ENCODE measurements at regions not wholly inside any gene's neighbourhood (a gene's known extent, or its start where the extent isn't known, plus 50 kb on each side); places are given as distances from the start of the nearest gene placed in this dataset.

DNA sequence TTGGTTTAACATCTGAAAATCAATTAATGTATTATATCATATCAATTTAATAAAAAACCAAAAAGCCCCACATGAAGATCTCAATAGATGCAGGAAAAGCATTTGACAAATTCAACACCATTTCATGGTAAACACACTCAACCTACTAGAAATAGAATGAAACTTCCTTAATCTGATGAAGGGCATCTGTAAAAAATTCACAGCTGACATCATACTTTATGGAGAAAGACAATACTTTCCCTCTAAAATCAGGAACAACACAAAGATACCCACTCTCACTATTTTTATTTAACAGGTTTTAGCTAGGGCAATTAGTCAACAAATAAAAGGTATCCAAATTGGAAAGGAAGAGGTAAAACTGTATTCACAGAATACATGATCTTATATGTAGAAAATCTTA, 303.0 kb upstream of the ZEB2 start:
- Histone ChIP-seq H3K4me3 (no peak overlapping the region), H3K4me1 (peaks cover 0 to 17% of the 10 kb centered on the region in 2 donors), H3K9me3 (no peaks in the 10 kb centered on the region), H3K27me3 (no peaks in the 10 kb centered on the region), H3K36me3 (no peaks in the 10 kb centered on the region), H3K27ac (no peak overlapping the region)
- TF ChIP-seq, protein P1, sequence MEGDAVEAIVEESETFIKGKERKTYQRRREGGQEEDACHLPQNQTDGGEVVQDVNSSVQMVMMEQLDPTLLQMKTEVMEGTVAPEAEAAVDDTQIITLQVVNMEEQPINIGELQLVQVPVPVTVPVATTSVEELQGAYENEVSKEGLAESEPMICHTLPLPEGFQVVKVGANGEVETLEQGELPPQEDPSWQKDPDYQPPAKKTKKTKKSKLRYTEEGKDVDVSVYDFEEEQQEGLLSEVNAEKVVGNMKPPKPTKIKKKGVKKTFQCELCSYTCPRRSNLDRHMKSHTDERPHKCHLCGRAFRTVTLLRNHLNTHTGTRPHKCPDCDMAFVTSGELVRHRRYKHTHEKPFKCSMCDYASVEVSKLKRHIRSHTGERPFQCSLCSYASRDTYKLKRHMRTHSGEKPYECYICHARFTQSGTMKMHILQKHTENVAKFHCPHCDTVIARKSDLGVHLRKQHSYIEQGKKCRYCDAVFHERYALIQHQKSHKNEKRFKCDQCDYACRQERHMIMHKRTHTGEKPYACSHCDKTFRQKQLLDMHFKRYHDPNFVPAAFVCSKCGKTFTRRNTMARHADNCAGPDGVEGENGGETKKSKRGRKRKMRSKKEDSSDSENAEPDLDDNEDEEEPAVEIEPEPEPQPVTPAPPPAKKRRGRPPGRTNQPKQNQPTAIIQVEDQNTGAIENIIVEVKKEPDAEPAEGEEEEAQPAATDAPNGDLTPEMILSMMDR (IDR thresholded peaks at IDR 0.05) = no peak
- no peak for DNase-seq
- ATAC-seq = no peak
- intact Hi-C loops (cut with DNase I) = no loop called here

DNA sequence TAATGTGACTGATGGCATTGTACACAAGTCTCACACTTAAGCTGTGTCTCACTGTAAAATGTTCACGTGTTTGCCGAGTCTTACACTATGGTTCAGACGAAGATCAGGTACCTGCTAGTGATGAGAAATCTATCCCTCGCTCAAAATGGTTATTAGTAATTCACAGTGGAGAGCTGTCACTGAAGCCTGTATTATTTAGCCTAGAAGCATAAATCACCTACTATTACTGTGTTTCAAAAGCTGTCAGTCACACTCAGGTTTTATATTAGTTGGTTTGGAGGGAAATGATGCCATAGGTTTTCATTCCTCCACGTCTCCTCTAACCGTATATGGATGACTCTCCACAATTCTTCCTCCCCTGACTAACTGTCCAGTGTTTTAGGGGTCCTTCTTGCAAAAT, 292.4 kb upstream of the ZEB2 start:
- TF ChIP-seq, protein P1 (IDR thresholded peaks at IDR 0.05) = no peak
- H3K36me3 ChIP-seq = no peaks in the 10 kb centered on the region
- ATAC-seq (no peak), DNase-seq (no peak)
- intact Hi-C loops (cut with DNase I) = no loop called here
- H3K27me3 ChIP-seq = no peaks in the 10 kb centered on the region
- H3K9me3 ChIP-seq = no peaks in the 10 kb centered on the region
- H3K4me1 ChIP-seq = no peaks in the 10 kb centered on the region
- H3K4me3 ChIP-seq = no peak overlapping the region
- H3K27ac ChIP-seq = no peak overlapping the region

DNA sequence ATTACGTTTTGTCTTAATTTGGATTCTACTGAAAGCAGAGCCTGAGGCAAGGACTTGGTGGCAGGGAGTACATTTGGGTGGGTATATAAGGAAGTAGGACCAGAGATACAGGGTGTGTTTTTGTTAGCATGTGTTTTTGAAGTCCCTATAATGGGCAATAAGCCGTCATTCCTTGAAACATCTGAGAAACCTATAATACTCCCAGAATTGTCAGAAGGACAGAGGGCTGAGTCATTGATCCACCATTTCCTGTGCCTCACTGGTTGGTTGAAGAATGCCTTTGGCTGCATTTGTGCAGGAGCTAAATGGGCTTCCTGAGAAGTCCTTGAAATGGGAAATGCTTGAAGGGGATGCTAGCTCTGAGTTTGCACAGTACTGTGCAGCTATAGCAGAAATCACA, 281.8 kb upstream of the ZEB2 start:
- no peak overlapping the region for H3K4me3 ChIP-seq
- intact Hi-C loops (cut with DNase I) = no loop called here
- no peak for ATAC-seq
- H3K4me1 ChIP-seq = no peaks in the 10 kb centered on the region
- no peaks in the 10 kb centered on the region for H3K27me3 ChIP-seq
- H3K27ac ChIP-seq = no peak overlapping the region
- no peaks in the 10 kb centered on the region for H3K9me3 ChIP-seq
- TF ChIP-seq, protein P1 (IDR thresholded peaks at IDR 0.05) = no peak
- no peak for DNase-seq
- no peaks in the 10 kb centered on the region for H3K36me3 ChIP-seq

DNA sequence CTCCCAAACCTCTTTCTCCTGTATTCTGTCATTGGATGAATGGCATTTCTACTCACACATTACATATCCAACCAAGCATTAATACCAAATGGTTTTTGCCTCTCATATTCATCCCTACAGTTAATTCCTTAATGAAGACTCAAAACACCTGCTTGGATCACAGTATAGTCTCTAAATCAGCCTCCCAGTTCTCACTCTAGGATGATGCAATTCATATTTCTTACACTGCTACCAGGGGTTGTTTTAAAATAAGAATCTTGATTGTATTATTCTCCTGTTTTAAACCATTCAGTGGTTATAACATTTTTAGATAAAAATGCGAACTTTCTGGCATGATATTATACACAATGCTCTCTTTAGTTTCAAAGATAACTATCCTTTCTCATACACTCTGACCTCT, 281.4 kb upstream of the ZEB2 start:
- intact Hi-C loops (cut with DNase I) = no loop called here
- no peak for ATAC-seq
- H3K4me3 ChIP-seq = no peak overlapping the region

DNA sequence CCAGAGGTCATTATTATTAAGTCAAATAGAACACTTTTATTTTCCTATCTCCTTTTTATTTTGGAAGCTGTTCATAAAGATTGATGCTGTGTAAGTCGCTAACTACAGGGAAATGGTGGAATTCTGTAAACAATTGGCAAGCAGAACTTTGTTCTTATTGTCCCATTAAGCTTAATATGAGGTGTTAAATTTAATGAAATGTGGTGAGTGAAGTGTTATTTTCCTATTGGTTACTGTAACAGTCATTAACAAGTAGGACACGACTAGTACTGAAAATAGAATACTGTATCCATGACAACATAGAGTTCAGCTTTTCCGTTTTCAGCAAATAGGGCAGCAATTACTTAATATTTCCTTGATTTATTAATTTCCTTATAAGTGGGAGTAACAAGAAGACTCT, 279.1 kb upstream of the ZEB2 start:
- Histone ChIP-seq H3K4me1 (no peaks in the 10 kb centered on the region), H3K36me3 (no peaks in the 10 kb centered on the region), H3K4me3 (no peak overlapping the region), H3K27me3 (no peaks in the 10 kb centered on the region), H3K27ac (peak overlapping the region in 1 of 2 donors; percentile 20), H3K9me3 (no peaks in the 10 kb centered on the region)
- TF ChIP-seq, protein P1 (IDR thresholded peaks at IDR 0.05) = no peak
- intact Hi-C loops (cut with DNase I) = no loop called here
- ATAC-seq (no peak), DNase-seq (peak in 2 of 4 donors; percentile 59 to 63)

More for the DNA sequence above, 281.4 kb upstream of the ZEB2 start:
- no peak for DNase-seq
- Histone ChIP-seq H3K27me3 (no peaks in the 10 kb centered on the region), H3K36me3 (no peaks in the 10 kb centered on the region), H3K27ac (no peak overlapping the region), H3K4me1 (no peaks in the 10 kb centered on the region), H3K9me3 (no peaks in the 10 kb centered on the region)
- TF ChIP-seq, protein P1 (IDR thresholded peaks at IDR 0.05) = no peak

Measured in left lung (tissue), 4 donors.